Neural progenitor cell (in vitro differentiated cells): ENCODE measurements at regions not wholly inside any gene's neighbourhood (a gene's known extent, or its start where the extent isn't known, plus 50 kb on each side); places are given as distances from the start of the nearest gene placed in this dataset.
A peak's percentile ranks its signal among the peaks of the same experiment; 100 is the strongest.

Source experiments
- DNase-seq: peaks from one replicate; pipeline ENCODE4 v3.0.0-alpha.2; 2016; ENCODE audit warnings: low spot score
- H2AFZ ChIP-seq: fragments of 200-600 bp; sonication (generic); replicated peaks from 2 replicates; pipeline ENCODE4 v1.6.1; 2016; ENCODE audit warnings: antibody characterized with exemption
- H3F3A ChIP-seq: fragments of 200-600 bp; sonication (generic); 2 replicates; pipeline ENCODE4 v1.6.1; 2016; ENCODE audit warnings: antibody characterized with exemption, low read depth
- H3K27ac ChIP-seq: fragments of 200-600 bp; sonication (generic); 2 replicates; pipeline ENCODE4 v1.5.1; 2016; ENCODE audit warnings: mild to moderate bottlenecking
- H3K27me3 ChIP-seq: fragments of 200-600 bp; sonication (generic); 2 replicates; pipeline ENCODE4 v1.6.1; 2016; ENCODE audit warnings: mild to moderate bottlenecking, moderate library complexity
- H3K36me3 ChIP-seq: fragments of 200-600 bp; sonication (generic); 2 replicates; pipeline ENCODE4 v1.5.1; 2016
- H3K4me1 ChIP-seq: fragments of 200-600 bp; sonication (generic); 2 replicates; pipeline ENCODE4 v1.6.1; 2016; ENCODE audit warnings: mixed run types
- H3K4me2 ChIP-seq: fragments of 200-600 bp; sonication (generic); 2 replicates; pipeline ENCODE4 v1.6.1; 2016
- H3K4me3 ChIP-seq: fragments of 200-600 bp; sonication (generic); 2 replicates; pipeline ENCODE4 v1.5.1; 2016
- H3K79me2 ChIP-seq: fragments of 200-600 bp; sonication (generic); 2 replicates; pipeline ENCODE4 v1.6.1; 2016; ENCODE audit warnings: low read depth
- H3K9ac ChIP-seq: fragments of 200-600 bp; sonication (generic); 2 replicates; pipeline ENCODE4 v1.6.1; 2016
- H3K9me3 ChIP-seq: fragments of 200-600 bp; sonication (generic); 2 replicates; pipeline ENCODE4 v1.5.1; 2016; ENCODE audit warnings: low read depth
- H4K20me1 ChIP-seq: fragments of 200-600 bp; sonication (generic); 2 replicates; pipeline ENCODE4 v1.6.1; 2016; ENCODE audit warnings: low read depth
- H3K27ac Mint-ChIP-seq: 3 replicates; pipeline ENCODE4 v1.8.0; 2021; ENCODE audit warnings: mixed read lengths
- H3K27me3 Mint-ChIP-seq: 2 replicates; pipeline ENCODE4 v1.8.0; 2022; ENCODE audit warnings: low read depth, mild to moderate bottlenecking, inconsistent platforms, moderate library complexity, mixed read lengths; ENCODE audit not compliant: insufficient read depth
- H3K36me3 Mint-ChIP-seq: 3 replicates; pipeline ENCODE4 v1.8.0; 2021; ENCODE audit warnings: mixed read lengths
- H3K4me1 Mint-ChIP-seq: 3 replicates; pipeline ENCODE4 v1.8.0; 2021; ENCODE audit warnings: mixed read lengths
- H3K4me3 Mint-ChIP-seq: 3 replicates; pipeline ENCODE4 v1.8.0; 2021; ENCODE audit warnings: mild to moderate bottlenecking, moderate library complexity, mixed read lengths
- H3K9me3 Mint-ChIP-seq: 3 replicates; pipeline ENCODE4 v1.8.0; 2020; ENCODE audit warnings: mixed read lengths
- EZH2 ChIP-seq: fragments of 200-600 bp; sonication (generic); IDR thresholded peaks from 2 replicates; pipeline ENCODE4 v1.6.1; 2017; ENCODE audit warnings: antibody characterized with exemption, mild to moderate bottlenecking, moderate library complexity
- EZH2phosphoT487 ChIP-seq: fragments of 200-600 bp; sonication (generic); IDR thresholded peaks from 2 replicates; pipeline ENCODE4 v1.6.1; 2017; ENCODE audit warnings: antibody characterized with exemption
- TF ChIP-seq, protein P1 (sequence below): fragments of 200-600 bp; sonication (generic); IDR thresholded peaks from 2 replicates; pipeline ENCODE4 v1.5.1; 2017; ENCODE audit warnings: antibody characterized with exemption, mild to moderate bottlenecking

DNA sequence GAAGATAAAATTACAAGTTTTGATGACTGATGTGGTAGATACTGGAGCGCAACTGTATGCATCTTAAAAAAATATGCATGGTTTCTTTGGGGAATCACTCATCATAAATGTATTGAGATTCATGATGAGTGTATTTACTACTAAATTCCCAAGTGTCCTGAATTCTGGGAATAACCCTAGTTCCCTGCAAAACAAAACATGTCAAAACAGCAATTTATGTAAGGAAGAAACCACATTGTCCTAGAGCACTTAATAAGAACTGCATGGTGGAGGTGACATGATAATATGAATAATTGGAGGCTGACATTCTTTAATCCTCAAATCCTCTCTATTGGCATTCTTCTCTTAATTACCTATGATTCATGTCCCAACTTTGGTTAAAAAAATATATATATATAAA is 1804.7 kb downstream of the STIM2 start:
- Histone ChIP-seq H4K20me1 (no peaks in the 10 kb centered on the region), H3K4me2 (no peak overlapping the region), H3K36me3 (no peaks in the 10 kb centered on the region), H3K9me3 (no peaks in the 10 kb centered on the region), H3K9ac (no peak overlapping the region), H2AFZ (no peak overlapping the region), H3F3A (no peaks in the 10 kb centered on the region), H3K4me1 (no peaks in the 10 kb centered on the region), H3K27me3 (no peaks in the 10 kb centered on the region), H3K27ac (no peak overlapping the region), H3K4me3 (no peak overlapping the region), H3K79me2 (no peaks in the 10 kb centered on the region)
- no peaks in the 10 kb centered on the region for H3K36me3 Mint-ChIP-seq
- H3K27ac Mint-ChIP-seq: no peak overlapping the region
- no peak for TF ChIP-seq EZH2phosphoT487
- TF ChIP-seq, protein P1, sequence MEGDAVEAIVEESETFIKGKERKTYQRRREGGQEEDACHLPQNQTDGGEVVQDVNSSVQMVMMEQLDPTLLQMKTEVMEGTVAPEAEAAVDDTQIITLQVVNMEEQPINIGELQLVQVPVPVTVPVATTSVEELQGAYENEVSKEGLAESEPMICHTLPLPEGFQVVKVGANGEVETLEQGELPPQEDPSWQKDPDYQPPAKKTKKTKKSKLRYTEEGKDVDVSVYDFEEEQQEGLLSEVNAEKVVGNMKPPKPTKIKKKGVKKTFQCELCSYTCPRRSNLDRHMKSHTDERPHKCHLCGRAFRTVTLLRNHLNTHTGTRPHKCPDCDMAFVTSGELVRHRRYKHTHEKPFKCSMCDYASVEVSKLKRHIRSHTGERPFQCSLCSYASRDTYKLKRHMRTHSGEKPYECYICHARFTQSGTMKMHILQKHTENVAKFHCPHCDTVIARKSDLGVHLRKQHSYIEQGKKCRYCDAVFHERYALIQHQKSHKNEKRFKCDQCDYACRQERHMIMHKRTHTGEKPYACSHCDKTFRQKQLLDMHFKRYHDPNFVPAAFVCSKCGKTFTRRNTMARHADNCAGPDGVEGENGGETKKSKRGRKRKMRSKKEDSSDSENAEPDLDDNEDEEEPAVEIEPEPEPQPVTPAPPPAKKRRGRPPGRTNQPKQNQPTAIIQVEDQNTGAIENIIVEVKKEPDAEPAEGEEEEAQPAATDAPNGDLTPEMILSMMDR: no peak
- no peak for TF ChIP-seq EZH2
- H3K4me3 Mint-ChIP-seq: no peak overlapping the region
- DNase-seq: no peak
- H3K4me1 Mint-ChIP-seq: no peaks in the 10 kb centered on the region
- H3K9me3 Mint-ChIP-seq: no peaks in the 10 kb centered on the region
- peaks cover 2% of the 10 kb centered on the region for H3K27me3 Mint-ChIP-seq

DNA sequence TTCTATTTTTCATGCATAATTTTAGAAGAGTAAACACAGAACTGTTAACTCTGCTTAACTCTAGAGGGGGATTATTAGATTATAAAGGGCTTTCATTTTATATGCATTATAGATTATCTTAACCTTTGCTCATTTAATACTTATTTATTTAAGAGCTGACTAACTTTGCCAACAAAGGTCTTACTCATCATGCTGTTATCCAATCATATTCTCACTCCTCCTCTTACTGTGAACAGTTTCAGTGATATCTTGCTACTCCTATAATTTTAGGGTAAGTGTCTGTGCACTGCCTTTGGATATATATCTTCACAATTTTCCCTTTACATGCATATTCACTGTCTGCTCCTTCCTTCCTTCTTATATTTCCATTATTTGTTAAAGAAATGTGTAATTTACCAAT is 1814.9 kb downstream of the STIM2 start:
- H3K36me3 ChIP-seq: no peaks in the 10 kb centered on the region
- no peak overlapping the region for H3K27ac ChIP-seq
- Mint-ChIP-seq H3K27ac (no peak overlapping the region), H3K27me3 (peaks cover 2% of the 10 kb centered on the region), H3K4me3 (no peak overlapping the region), H3K36me3 (no peaks in the 10 kb centered on the region), H3K4me1 (no peaks in the 10 kb centered on the region), H3K9me3 (no peaks in the 10 kb centered on the region)
- H2AFZ ChIP-seq: no peak overlapping the region
- no peaks in the 10 kb centered on the region for H3K79me2 ChIP-seq
- no peaks in the 10 kb centered on the region for H3K9me3 ChIP-seq
- no peaks in the 10 kb centered on the region for H3F3A ChIP-seq
- no peak for DNase-seq
- no peaks in the 10 kb centered on the region for H4K20me1 ChIP-seq
- peaks cover 9% of the 10 kb centered on the region for H3K4me1 ChIP-seq
- no peak overlapping the region for H3K4me3 ChIP-seq
- no peaks in the 10 kb centered on the region for H3K27me3 ChIP-seq
- TF ChIP-seq EZH2: no peak
- H3K9ac ChIP-seq: no peak overlapping the region
- H3K4me2 ChIP-seq: no peak overlapping the region

- Mint-ChIP-seq H3K27ac (no peak overlapping the region), H3K4me1 (peaks cover 7% of the 10 kb centered on the region), H3K4me3 (no peak overlapping the region), H3K9me3 (no peaks in the 10 kb centered on the region), H3K36me3 (no peaks in the 10 kb centered on the region), H3K27me3 (peaks cover 2% of the 10 kb centered on the region)
- H3K9me3 ChIP-seq: no peaks in the 10 kb centered on the region
- no peak overlapping the region for H3K9ac ChIP-seq
- peaks cover 31% of the 10 kb centered on the region for H3K4me1 ChIP-seq
- no peaks in the 10 kb centered on the region for H4K20me1 ChIP-seq
- H3K36me3 ChIP-seq: no peaks in the 10 kb centered on the region
- H3K27ac ChIP-seq: no peak overlapping the region
- H2AFZ ChIP-seq: no peak overlapping the region
- no peaks in the 10 kb centered on the region for H3K27me3 ChIP-seq
- H3K79me2 ChIP-seq: no peaks in the 10 kb centered on the region
- no peaks in the 10 kb centered on the region for H3F3A ChIP-seq
- TF ChIP-seq, protein P1: no peak
- no peak for TF ChIP-seq EZH2phosphoT487
- TF ChIP-seq EZH2: no peak
- H3K4me2 ChIP-seq: no peak overlapping the region
- H3K4me3 ChIP-seq: no peak overlapping the region
- DNase-seq: no peak
These were observed 1817.2 kb downstream of the STIM2 start for GRCh38 chr4:28677808-28678207.

GRCh38 chr4:28682847-28683246 is 1822.2 kb downstream of the STIM2 start:
- no peaks in the 10 kb centered on the region for H3K79me2 ChIP-seq
- H3K4me1 ChIP-seq: peaks cover 39% of the 10 kb centered on the region
- no peak overlapping the region for H3K27ac ChIP-seq
- Mint-ChIP-seq H3K36me3 (no peaks in the 10 kb centered on the region), H3K9me3 (no peaks in the 10 kb centered on the region), H3K4me3 (no peak overlapping the region), H3K27me3 (no peaks in the 10 kb centered on the region), H3K4me1 (peaks cover 16% of the 10 kb centered on the region), H3K27ac (no peak overlapping the region)
- H2AFZ ChIP-seq: no peak overlapping the region
- no peaks in the 10 kb centered on the region for H3F3A ChIP-seq
- H4K20me1 ChIP-seq: no peaks in the 10 kb centered on the region
- H3K36me3 ChIP-seq: no peaks in the 10 kb centered on the region
- peak; percentile 71 for DNase-seq
- TF ChIP-seq EZH2phosphoT487 (no peak), EZH2 (no peak)
- TF ChIP-seq, protein P1: no peak
- no peak overlapping the region for H3K4me3 ChIP-seq
- no peak overlapping the region for H3K9ac ChIP-seq
- no peaks in the 10 kb centered on the region for H3K27me3 ChIP-seq
- peak overlapping the region; percentile 55 for H3K4me2 ChIP-seq
- H3K9me3 ChIP-seq: no peaks in the 10 kb centered on the region
